ENCODE measurements at regions not wholly inside any gene's neighbourhood (a gene's known extent, or its start where the extent isn't known, plus 50 kb on each side); places are given as distances from the start of the nearest gene placed in this dataset.

- no peaks in the 10 kb centered on the region for H3K9me3 ChIP-seq (ENCODE audit: control insufficient read depth, insufficient read depth, low read length)
These were observed 575.5 kb downstream of the GBA3 start for GRCh38 chr4:23268072-23268771.

GRCh38 chr4:23266401-23266800 is 573.7 kb downstream of the GBA3 start:
- H3K27ac ChIP-seq (ENCODE audit: low read depth, low read length), result no peak overlapping the region
- H3K27me3 ChIP-seq (ENCODE audit: control insufficient read depth, insufficient read depth, low read length), result no peaks in the 10 kb centered on the region
- peaks cover 14% of the 10 kb centered on the region for H3K4me1 ChIP-seq (ENCODE audit: control insufficient read depth, insufficient read depth, low read length)
- H3K9me3 ChIP-seq (ENCODE audit: control insufficient read depth, insufficient read depth, low read length), result no peaks in the 10 kb centered on the region
- H3K36me3 ChIP-seq (ENCODE audit: control insufficient read depth, insufficient read depth, low read length), result no peaks in the 10 kb centered on the region
- no peak overlapping the region for H3K9ac ChIP-seq (ENCODE audit: low read depth, low read length)
- no peak overlapping the region for H3K4me3 ChIP-seq (ENCODE audit: low read depth, low read length)

More at GRCh38 chr4:23268072-23268771, 575.5 kb downstream of the GBA3 start:
- Histone ChIP-seq H3K27ac (ENCODE audit: low read depth, low read length) (no peak overlapping the region), H3K9ac (ENCODE audit: low read depth, low read length) (no peak overlapping the region), H3K36me3 (ENCODE audit: control insufficient read depth, insufficient read depth, low read length) (no peaks in the 10 kb centered on the region), H3K4me3 (ENCODE audit: low read depth, low read length) (no peak overlapping the region), H3K27me3 (ENCODE audit: control insufficient read depth, insufficient read depth, low read length) (no peaks in the 10 kb centered on the region), H3K4me1 (ENCODE audit: control insufficient read depth, insufficient read depth, low read length) (peaks cover 14% of the 10 kb centered on the region)

- Histone ChIP-seq H3K36me3 (ENCODE audit: control insufficient read depth, insufficient read depth, low read length) (no peaks in the 10 kb centered on the region), H3K9ac (ENCODE audit: low read depth, low read length) (no peak overlapping the region), H3K27ac (ENCODE audit: low read depth, low read length) (no peak overlapping the region), H3K4me3 (ENCODE audit: low read depth, low read length) (no peak overlapping the region), H3K9me3 (ENCODE audit: control insufficient read depth, insufficient read depth, low read length) (no peaks in the 10 kb centered on the region), H3K4me1 (ENCODE audit: control insufficient read depth, insufficient read depth, low read length) (no peaks in the 10 kb centered on the region), H3K27me3 (ENCODE audit: control insufficient read depth, insufficient read depth, low read length) (no peaks in the 10 kb centered on the region)
These were observed 567.8 kb downstream of the GBA3 start for GRCh38 chr4:23260511-23260910.

GRCh38 chr4:23245203-23245832 is 552.6 kb downstream of the GBA3 start:
- Histone ChIP-seq H3K36me3 (ENCODE audit: control insufficient read depth, insufficient read depth, low read length) (no peaks in the 10 kb centered on the region), H3K4me3 (ENCODE audit: low read depth, low read length) (no peak overlapping the region), H3K27me3 (ENCODE audit: control insufficient read depth, insufficient read depth, low read length) (no peaks in the 10 kb centered on the region), H3K4me1 (ENCODE audit: control insufficient read depth, insufficient read depth, low read length) (no peaks in the 10 kb centered on the region), H3K27ac (ENCODE audit: low read depth, low read length) (no peak overlapping the region), H3K9ac (ENCODE audit: low read depth, low read length) (no peak overlapping the region), H3K9me3 (ENCODE audit: control insufficient read depth, insufficient read depth, low read length) (no peaks in the 10 kb centered on the region)

- H3K4me3 ChIP-seq (ENCODE audit: low read depth, low read length), result no peak overlapping the region
- H3K36me3 ChIP-seq (ENCODE audit: control insufficient read depth, insufficient read depth, low read length), result no peaks in the 10 kb centered on the region
- H3K27me3 ChIP-seq (ENCODE audit: control insufficient read depth, insufficient read depth, low read length), result no peaks in the 10 kb centered on the region
- no peak overlapping the region for H3K9ac ChIP-seq (ENCODE audit: low read depth, low read length)
- H3K9me3 ChIP-seq (ENCODE audit: control insufficient read depth, insufficient read depth, low read length), result no peaks in the 10 kb centered on the region
- no peaks in the 10 kb centered on the region for H3K4me1 ChIP-seq (ENCODE audit: control insufficient read depth, insufficient read depth, low read length)
- H3K27ac ChIP-seq (ENCODE audit: low read depth, low read length), result no peak overlapping the region
These were observed 550.2 kb downstream of the GBA3 start for GRCh38 chr4:23242962-23243361.

GRCh38 chr4:23241408-23241807 is 548.7 kb downstream of the GBA3 start:
- Histone ChIP-seq H3K9ac (ENCODE audit: low read depth, low read length) (no peak overlapping the region), H3K36me3 (ENCODE audit: control insufficient read depth, insufficient read depth, low read length) (no peaks in the 10 kb centered on the region), H3K27ac (ENCODE audit: low read depth, low read length) (no peak overlapping the region), H3K27me3 (ENCODE audit: control insufficient read depth, insufficient read depth, low read length) (no peaks in the 10 kb centered on the region), H3K9me3 (ENCODE audit: control insufficient read depth, insufficient read depth, low read length) (no peaks in the 10 kb centered on the region), H3K4me3 (ENCODE audit: low read depth, low read length) (no peak overlapping the region), H3K4me1 (ENCODE audit: control insufficient read depth, insufficient read depth, low read length) (peaks cover under 1% of the 10 kb centered on the region; the same call in 1 of the 2 replicates)

GRCh38 chr4:23238848-23239247 is 546.1 kb downstream of the GBA3 start:
- Histone ChIP-seq H3K27ac (ENCODE audit: low read depth, low read length) (no peak overlapping the region), H3K9ac (ENCODE audit: low read depth, low read length) (no peak overlapping the region), H3K36me3 (ENCODE audit: control insufficient read depth, insufficient read depth, low read length) (no peaks in the 10 kb centered on the region), H3K4me3 (ENCODE audit: low read depth, low read length) (no peak overlapping the region), H3K9me3 (ENCODE audit: control insufficient read depth, insufficient read depth, low read length) (no peaks in the 10 kb centered on the region), H3K27me3 (ENCODE audit: control insufficient read depth, insufficient read depth, low read length) (no peaks in the 10 kb centered on the region), H3K4me1 (ENCODE audit: control insufficient read depth, insufficient read depth, low read length) (peaks cover 20% of the 10 kb centered on the region)

GRCh38 chr4:23237771-23238170 is 545.0 kb downstream of the GBA3 start:
- Histone ChIP-seq H3K27ac (ENCODE audit: low read depth, low read length) (no peak overlapping the region), H3K9me3 (ENCODE audit: control insufficient read depth, insufficient read depth, low read length) (no peaks in the 10 kb centered on the region)

GRCh38 chr4:23235628-23236390 is 543.1 kb downstream of the GBA3 start:
- Histone ChIP-seq H3K9me3 (ENCODE audit: control insufficient read depth, insufficient read depth, low read length) (no peaks in the 10 kb centered on the region), H3K36me3 (ENCODE audit: control insufficient read depth, insufficient read depth, low read length) (no peaks in the 10 kb centered on the region), H3K27me3 (ENCODE audit: control insufficient read depth, insufficient read depth, low read length) (no peaks in the 10 kb centered on the region), H3K27ac (ENCODE audit: low read depth, low read length) (peak overlapping the region; percentile 32), H3K9ac (ENCODE audit: low read depth, low read length) (no peak overlapping the region), H3K4me1 (ENCODE audit: control insufficient read depth, insufficient read depth, low read length) (peaks cover 24% of the 10 kb centered on the region), H3K4me3 (ENCODE audit: low read depth, low read length) (no peak overlapping the region)

More at GRCh38 chr4:23237771-23238170, 545.0 kb downstream of the GBA3 start:
- H3K36me3 ChIP-seq (ENCODE audit: control insufficient read depth, insufficient read depth, low read length), result no peaks in the 10 kb centered on the region
- peaks cover 24% of the 10 kb centered on the region for H3K4me1 ChIP-seq (ENCODE audit: control insufficient read depth, insufficient read depth, low read length)
- H3K4me3 ChIP-seq (ENCODE audit: low read depth, low read length), result no peak overlapping the region
- H3K9ac ChIP-seq (ENCODE audit: low read depth, low read length), result no peak overlapping the region
- H3K27me3 ChIP-seq (ENCODE audit: control insufficient read depth, insufficient read depth, low read length), result no peaks in the 10 kb centered on the region

GRCh38 chr4:23234716-23235115 is 542.0 kb downstream of the GBA3 start:
- Histone ChIP-seq H3K9me3 (ENCODE audit: control insufficient read depth, insufficient read depth, low read length) (no peaks in the 10 kb centered on the region), H3K36me3 (ENCODE audit: control insufficient read depth, insufficient read depth, low read length) (no peaks in the 10 kb centered on the region), H3K27me3 (ENCODE audit: control insufficient read depth, insufficient read depth, low read length) (no peaks in the 10 kb centered on the region), H3K4me3 (ENCODE audit: low read depth, low read length) (no peak overlapping the region), H3K4me1 (ENCODE audit: control insufficient read depth, insufficient read depth, low read length) (peaks cover 24% of the 10 kb centered on the region), H3K9ac (ENCODE audit: low read depth, low read length) (no peak overlapping the region), H3K27ac (ENCODE audit: low read depth, low read length) (no peak overlapping the region)

- no peaks in the 10 kb centered on the region for H3K36me3 ChIP-seq (ENCODE audit: control insufficient read depth, insufficient read depth, low read length)
- H3K9me3 ChIP-seq (ENCODE audit: control insufficient read depth, insufficient read depth, low read length), result no peaks in the 10 kb centered on the region
- H3K9ac ChIP-seq (ENCODE audit: low read depth, low read length), result no peak overlapping the region
- no peak overlapping the region for H3K27ac ChIP-seq (ENCODE audit: low read depth, low read length)
- peaks cover 24% of the 10 kb centered on the region for H3K4me1 ChIP-seq (ENCODE audit: control insufficient read depth, insufficient read depth, low read length)
- no peaks in the 10 kb centered on the region for H3K27me3 ChIP-seq (ENCODE audit: control insufficient read depth, insufficient read depth, low read length)
- no peak overlapping the region; the same call in 1 of the 2 replicates for H3K4me3 ChIP-seq (ENCODE audit: low read depth, low read length)
These were observed 541.3 kb downstream of the GBA3 start for GRCh38 chr4:23234018-23234417.

Measured in HUES48 (cell line).